ENCODE measurements at regions not wholly inside any gene's neighbourhood (a gene's known extent, or its start where the extent isn't known, plus 50 kb on each side); places are given as distances from the start of the nearest gene placed in this dataset.

GRCh38 chr6:43984442-43985321 lies 142.6 kb downstream of the MRPL14 start:
- Histone ChIP-seq H3K36me3 (no peaks in the 10 kb centered on the region), H3K4me3 (no peak overlapping the region), H3K27ac (no peak overlapping the region), H3K27me3 (replicated peaks; ENCODE audit: insufficient read depth) (no peaks in the 10 kb centered on the region), H3K9me3 (no peaks in the 10 kb centered on the region), H3K4me1 (replicated peaks) (no peaks in the 10 kb centered on the region)
- no peak for TF ChIP-seq POLR2AphosphoS5 (IDR thresholded peaks at IDR 0.05)
- no peak for TF ChIP-seq POLR2A (IDR thresholded peaks at IDR 0.05)
- TF ChIP-seq CTCF (IDR thresholded peaks at IDR 0.05): no peak
- intact Hi-C loops (cut with DNase I): no loop called here
- DNase-seq (ENCODE audit: low spot score): no peak
- WGBS: 94% methylated on average over 16 of the region's 16 CpGs

- no peaks in the 10 kb centered on the region for H3K4me1 ChIP-seq (replicated peaks)
- H3K27ac ChIP-seq: no peak overlapping the region
- DNase-seq (ENCODE audit: low spot score): no peak
- no peak overlapping the region for H3K4me3 ChIP-seq
- no peaks in the 10 kb centered on the region for H3K9me3 ChIP-seq
- 51% methylated on average over 7 of the region's 7 CpGs for WGBS
- H3K36me3 ChIP-seq: no peaks in the 10 kb centered on the region
- no peaks in the 10 kb centered on the region for H3K27me3 ChIP-seq (replicated peaks; ENCODE audit: insufficient read depth)
- intact Hi-C loops (cut with DNase I): no loop called here
- TF ChIP-seq POLR2AphosphoS5 (IDR thresholded peaks at IDR 0.05) (no peak), POLR2A (IDR thresholded peaks at IDR 0.05) (no peak), CTCF (IDR thresholded peaks at IDR 0.05) (no peak)
These were observed 143.6 kb downstream of the MRPL14 start for GRCh38 chr6:43983632-43984031.

- Histone ChIP-seq H3K27ac (no peak overlapping the region), H3K36me3 (no peaks in the 10 kb centered on the region), H3K27me3 (replicated peaks; ENCODE audit: insufficient read depth) (no peaks in the 10 kb centered on the region), H3K4me3 (no peak overlapping the region), H3K9me3 (no peaks in the 10 kb centered on the region), H3K4me1 (replicated peaks) (no peaks in the 10 kb centered on the region)
- WGBS: 60% methylated on average over 2 of the region's 2 CpGs
- no peak for TF ChIP-seq POLR2AphosphoS5 (IDR thresholded peaks at IDR 0.05)
- no peak for TF ChIP-seq CTCF (IDR thresholded peaks at IDR 0.05)
- no peak for DNase-seq (ENCODE audit: low spot score)
- intact Hi-C loops (cut with DNase I): no loop called here
These were observed 144.1 kb downstream of the MRPL14 start for GRCh38 chr6:43983191-43983590.

GRCh38 chr6:43982084-43982625 lies 145.1 kb downstream of the MRPL14 start:
- Histone ChIP-seq H3K36me3 (no peaks in the 10 kb centered on the region), H3K4me1 (replicated peaks) (no peaks in the 10 kb centered on the region), H3K27ac (no peak overlapping the region), H3K4me3 (no peak overlapping the region), H3K27me3 (replicated peaks; ENCODE audit: insufficient read depth) (no peaks in the 10 kb centered on the region), H3K9me3 (no peaks in the 10 kb centered on the region)
- no peak for TF ChIP-seq POLR2AphosphoS5 (IDR thresholded peaks at IDR 0.05)
- no peak for TF ChIP-seq POLR2A (IDR thresholded peaks at IDR 0.05)
- TF ChIP-seq CTCF (IDR thresholded peaks at IDR 0.05): no peak
- intact Hi-C loops (cut with DNase I): no loop called here
- WGBS: 75% methylated on average over 2 of the region's 2 CpGs
- DNase-seq (ENCODE audit: low spot score): no peak

Data from prostate gland (tissue), 2 donors.